ENCODE measurements at regions not wholly inside any gene's neighbourhood (a gene's known extent, or its start where the extent isn't known, plus 50 kb on each side); places are given as distances from the start of the nearest gene placed in this dataset.

- no peak for TF ChIP-seq CTCF (conservative IDR thresholded peaks at IDR 0.05; ENCODE audit: low read length)
- no peak overlapping the region for H3K4me3 ChIP-seq (ENCODE audit: low read length)
- peak; percentile 60 for DNase-seq (ENCODE audit: low read depth)
Observed at GRCh38 chr7:13829914-13830900, 159.3 kb downstream of the ETV1 start.

- no peak overlapping the region for H3K4me3 ChIP-seq (ENCODE audit: low read length)
- no peak for TF ChIP-seq CTCF (conservative IDR thresholded peaks at IDR 0.05; ENCODE audit: low read length)
- no peak for DNase-seq (ENCODE audit: low read depth)
Observed at GRCh38 chr7:13832346-13832745, 157.1 kb downstream of the ETV1 start.

- no peak for TF ChIP-seq CTCF (conservative IDR thresholded peaks at IDR 0.05; ENCODE audit: low read length)
- peak; percentile 60 for DNase-seq (ENCODE audit: low read depth)
- H3K4me3 ChIP-seq (ENCODE audit: low read length), result no peak overlapping the region
Observed at GRCh38 chr7:13834328-13834761, 155.1 kb downstream of the ETV1 start.

GRCh38 chr7:13835442-13835841 lies 154.0 kb downstream of the ETV1 start:
- no peak overlapping the region for H3K4me3 ChIP-seq (ENCODE audit: low read length)
- TF ChIP-seq CTCF (conservative IDR thresholded peaks at IDR 0.05; ENCODE audit: low read length), result no peak
- no peak for DNase-seq (ENCODE audit: low read depth)

- no peak for TF ChIP-seq CTCF (conservative IDR thresholded peaks at IDR 0.05; ENCODE audit: low read length)
- no peak overlapping the region for H3K4me3 ChIP-seq (ENCODE audit: low read length)
- DNase-seq (ENCODE audit: low read depth), result no peak
Observed at GRCh38 chr7:13839063-13839462, 150.4 kb downstream of the ETV1 start.

Measured in AG10803 (cell line).